HG03457 (cell line): ENCODE measurements at regions not wholly inside any gene's neighbourhood (a gene's known extent, or its start where the extent isn't known, plus 50 kb on each side); places are given as distances from the start of the nearest gene placed in this dataset.
"Not testable (repeated sequence)": the region's sequence is repeated elsewhere in the genome, so short reads cannot be mapped to it uniquely, and the experiment has no call there.

Source experiments
- ATAC-seq: cut with Tn5 transposase; IDR thresholded peaks from one replicate; pipeline ENCODE4 v1.9.1; 2021; ENCODE audit warnings: moderate number of reproducible peaks; ENCODE audit not compliant: unreplicated experiment

DNA sequence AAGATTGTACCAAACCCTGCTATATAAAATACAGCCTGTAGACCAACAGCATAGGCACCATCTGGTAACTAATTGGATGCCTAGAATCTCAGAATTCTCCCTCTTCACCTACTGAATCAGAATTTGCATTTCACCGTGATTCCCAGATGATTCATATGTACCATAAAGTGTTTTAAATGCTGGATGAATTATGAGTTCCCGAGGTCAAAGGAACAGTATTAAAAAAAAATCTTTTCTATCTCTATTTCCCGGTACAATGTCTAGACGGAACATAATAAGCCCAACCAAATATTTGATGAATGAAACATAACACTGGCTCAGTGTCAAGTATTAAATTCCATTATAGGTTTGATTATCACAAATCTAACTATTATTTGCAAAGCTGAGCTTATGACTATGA, 280.0 kb downstream of the ANKRD50 start:
- ATAC-seq = no peak

DNA sequence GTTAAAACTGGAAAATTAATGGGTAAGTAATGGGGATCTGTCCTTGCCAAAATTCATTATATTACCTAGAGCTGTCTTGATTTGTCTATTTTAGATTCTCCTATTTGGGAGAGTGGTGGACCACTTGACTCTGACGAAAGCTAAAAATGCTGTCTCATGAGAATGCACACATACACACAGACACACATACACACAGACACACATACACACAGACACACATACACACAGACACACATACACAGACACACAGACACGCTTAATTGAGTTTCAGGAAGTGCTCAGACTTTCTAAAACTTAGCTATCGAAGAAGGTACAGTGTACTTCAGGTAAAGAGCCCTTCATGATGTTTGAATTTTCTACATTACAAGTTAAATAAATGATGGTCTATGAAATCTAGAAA, 279.5 kb downstream of the ANKRD50 start:
- ATAC-seq = no peak

DNA sequence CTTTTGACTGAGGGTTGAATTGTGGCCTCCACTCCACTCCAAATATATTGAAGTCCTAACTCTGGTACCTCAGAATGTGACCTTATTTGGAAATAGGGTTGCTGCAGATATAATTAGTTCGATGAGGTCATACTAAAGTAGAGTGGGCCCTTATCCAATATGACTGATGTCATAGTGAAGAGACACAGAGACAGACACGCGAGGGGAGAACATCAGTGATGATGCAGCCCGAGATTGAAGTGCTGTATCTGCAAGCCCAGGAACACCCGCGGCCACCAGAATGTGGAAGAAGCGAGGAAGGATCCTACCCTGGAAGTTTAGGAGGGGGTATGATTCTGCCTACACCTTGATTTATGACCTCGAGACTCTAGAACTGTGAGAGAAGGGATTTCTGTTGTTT, 279.0 kb downstream of the ANKRD50 start:
- no peak for ATAC-seq

GRCh38 chr4:124435274-124435950, 277.1 kb downstream of the ANKRD50 start:
- no peak for ATAC-seq

- no peak for ATAC-seq
These were observed 274.6 kb downstream of the ANKRD50 start for GRCh38 chr4:124437853-124438495.

GRCh38 chr4:124445071-124445470, 267.5 kb downstream of the ANKRD50 start:
- no peak for ATAC-seq

GRCh38 chr4:124449881-124450280, 262.7 kb downstream of the ANKRD50 start:
- ATAC-seq = no peak

DNA sequence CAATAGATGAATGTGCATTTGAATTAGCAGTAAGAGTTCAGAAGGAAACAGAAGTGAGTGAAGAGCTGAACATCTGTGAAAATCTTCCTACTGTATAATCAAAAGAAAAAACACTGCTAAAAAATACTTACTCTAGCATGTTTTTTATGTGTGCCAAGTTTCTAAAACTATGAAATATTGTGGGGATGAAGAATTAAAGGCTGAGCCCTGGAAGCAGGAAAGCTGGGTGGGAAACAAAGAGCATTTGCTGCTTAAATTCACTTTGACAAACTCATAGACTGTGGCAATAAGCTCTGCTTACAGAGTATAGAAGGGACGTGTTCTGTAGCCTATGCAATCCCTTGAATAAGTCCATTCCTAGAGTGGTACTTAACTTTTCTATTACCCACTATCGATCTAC, 261.7 kb downstream of the ANKRD50 start:
- no peak for ATAC-seq

DNA sequence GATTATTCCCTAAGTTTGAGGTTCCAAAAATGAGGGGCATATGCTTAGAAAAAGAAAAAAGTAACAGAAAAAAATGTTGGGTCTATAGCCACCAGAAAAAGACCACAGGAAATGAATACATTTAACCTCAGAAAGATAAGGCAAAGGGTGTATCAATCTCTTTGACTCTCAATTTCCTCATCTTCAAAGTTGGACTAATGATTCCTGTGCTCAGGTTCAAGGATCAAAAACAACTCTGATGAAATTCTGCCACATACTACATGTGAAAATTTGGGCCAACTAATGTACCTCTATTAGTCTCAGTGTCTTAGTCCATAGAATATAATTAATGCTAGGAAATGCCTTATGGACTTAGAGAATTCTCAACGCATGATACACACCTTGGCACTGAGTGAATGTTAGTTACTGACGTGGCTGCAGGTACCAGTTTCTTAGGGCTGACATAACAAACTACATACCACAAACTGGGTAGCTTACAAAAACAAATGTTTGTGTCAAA, 257.7 kb downstream of the ANKRD50 start:
- no peak for ATAC-seq

DNA sequence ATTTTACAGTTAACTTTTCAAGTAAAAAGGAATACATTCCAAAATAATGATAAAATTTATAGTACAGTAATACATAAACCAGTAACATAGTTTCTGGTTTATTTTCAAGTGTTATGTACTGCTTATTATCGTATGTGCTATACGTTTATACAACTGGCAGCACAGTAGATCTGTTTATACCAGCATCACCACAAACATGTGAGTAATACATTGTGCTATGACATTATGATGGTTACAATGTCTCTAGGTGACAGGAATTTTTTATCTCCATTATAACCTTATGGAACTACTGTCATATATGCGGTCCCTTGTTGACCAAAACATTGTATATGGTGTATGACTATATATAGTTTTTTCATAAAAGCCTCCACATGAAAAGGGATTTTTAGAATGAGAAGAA, 256.9 kb downstream of the ANKRD50 start:
- no peak for ATAC-seq

DNA sequence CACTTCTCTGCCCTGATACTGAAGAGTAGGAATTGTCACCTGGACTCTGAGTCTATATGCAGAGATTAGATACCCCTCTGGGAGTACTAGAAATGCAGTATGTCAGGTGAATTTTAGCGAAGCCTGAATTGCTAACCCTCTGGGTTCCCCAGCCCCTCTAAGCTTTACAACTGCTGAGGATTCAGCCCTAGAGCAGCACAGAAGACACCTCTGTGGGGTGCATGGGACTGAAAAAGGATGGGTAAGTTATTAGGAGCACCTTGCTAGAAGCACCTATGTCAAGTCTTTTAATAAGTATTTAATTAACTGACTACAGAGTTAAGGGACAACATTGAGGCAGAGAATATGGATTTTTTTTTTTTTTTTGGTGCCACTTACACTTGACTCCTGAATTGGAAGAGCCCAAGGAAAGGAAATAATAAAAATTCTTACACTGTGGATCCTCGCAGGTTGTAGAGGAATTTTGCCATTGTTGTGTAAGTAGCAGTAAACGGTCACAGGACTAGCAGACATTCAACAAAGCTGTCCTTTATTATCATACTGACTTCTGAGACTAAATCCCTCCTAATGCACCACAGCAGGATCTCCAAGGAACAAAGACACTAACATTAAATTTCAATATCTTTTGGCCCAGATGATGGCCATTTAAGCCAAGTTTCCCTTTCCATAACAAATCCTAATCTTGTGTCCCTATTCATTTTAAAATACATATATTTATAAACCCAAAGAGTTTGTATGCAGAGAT, 253.2 kb downstream of the ANKRD50 start:
- ATAC-seq = no peak

GRCh38 chr4:124459941-124460310, 252.6 kb downstream of the ANKRD50 start:
- ATAC-seq = no peak

DNA sequence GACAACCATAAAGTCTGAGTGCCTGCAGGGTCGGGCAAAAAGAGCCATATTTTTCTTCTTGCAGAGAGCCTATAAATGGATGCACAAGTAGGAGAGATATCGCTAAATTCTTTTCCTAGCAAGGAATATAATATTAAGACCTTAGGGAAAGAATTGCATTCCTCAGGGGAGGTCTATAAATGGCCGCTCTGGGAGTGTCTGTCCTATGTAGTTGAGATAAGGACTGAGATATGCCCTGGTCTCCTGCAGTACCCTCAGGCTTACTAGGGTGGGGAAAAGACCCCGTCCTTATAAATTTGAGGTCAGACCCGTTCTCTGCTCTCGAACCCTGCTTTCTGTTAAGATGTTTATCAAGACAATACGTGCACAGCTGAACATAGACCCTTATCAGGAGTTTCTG, 250.9 kb downstream of the ANKRD50 start:
- ATAC-seq = not testable (repeated sequence)

DNA sequence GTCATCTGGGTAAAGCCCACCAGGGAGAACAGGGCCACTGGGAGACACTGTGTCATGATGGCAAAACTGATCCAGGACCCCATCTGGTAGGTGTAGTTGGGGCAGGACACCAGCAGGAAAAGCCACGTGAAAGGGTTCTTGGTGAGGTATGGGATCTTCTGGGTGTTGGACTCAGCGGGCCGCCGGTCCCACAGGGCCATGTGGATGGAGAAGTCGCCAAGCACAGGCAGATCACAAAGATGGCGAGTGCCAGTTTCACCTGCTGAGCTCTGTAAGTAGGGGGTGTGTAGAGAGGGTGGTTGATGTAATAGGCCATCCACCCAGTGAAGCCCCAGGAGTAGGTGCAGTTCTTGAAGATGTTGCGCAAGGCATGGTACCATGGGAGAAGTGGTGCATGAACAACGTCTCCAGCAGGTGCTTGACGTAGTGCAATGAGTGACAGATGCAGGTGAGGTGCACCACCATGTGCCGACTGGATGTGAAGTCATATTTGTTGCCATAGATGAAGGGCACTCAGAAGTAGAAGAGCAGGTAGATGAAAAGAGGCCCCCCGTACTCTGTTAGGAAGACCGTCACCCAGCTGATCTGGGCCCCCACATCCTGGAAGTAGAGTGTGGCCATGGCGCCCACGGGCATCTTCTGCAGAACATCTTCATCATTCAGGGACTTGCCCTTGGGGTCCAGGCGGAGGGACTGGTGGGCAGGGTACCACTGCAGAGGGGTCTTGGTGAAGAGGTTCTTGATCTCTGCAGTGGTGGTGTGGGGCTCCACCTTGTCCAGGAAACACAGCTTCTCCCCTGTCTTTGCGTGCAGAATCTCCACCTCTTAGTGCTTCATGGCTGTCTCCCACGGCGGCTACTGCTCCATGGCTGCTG, 249.3 kb downstream of the ANKRD50 start:
- no peak for ATAC-seq

GRCh38 chr4:124464836-124465235, 247.7 kb downstream of the ANKRD50 start:
- no peak for ATAC-seq

- ATAC-seq = no peak
These were observed 244.2 kb downstream of the ANKRD50 start for GRCh38 chr4:124468360-124468759.

DNA sequence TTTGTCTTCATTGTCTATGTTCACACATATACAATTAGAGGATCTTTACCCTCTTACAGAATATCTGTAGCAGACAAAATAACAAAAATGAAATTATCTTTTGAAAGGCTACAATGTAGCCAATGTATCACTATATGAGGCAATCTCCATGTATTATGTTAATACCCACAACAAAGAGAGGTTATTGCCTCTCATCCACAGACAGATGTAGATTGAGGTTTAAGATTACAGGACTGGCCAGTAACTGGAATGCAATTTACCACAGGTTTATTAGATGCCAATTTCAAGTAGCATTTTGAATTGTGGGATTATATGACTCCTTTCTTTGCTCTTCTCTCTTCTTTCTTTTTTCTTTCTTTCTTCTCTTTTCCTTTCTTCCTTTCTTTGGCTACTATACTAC, 242.6 kb downstream of the ANKRD50 start:
- no peak for ATAC-seq

- ATAC-seq = no peak
These were observed 234.1 kb downstream of the ANKRD50 start for GRCh38 chr4:124478470-124478869.

- ATAC-seq = no peak
These were observed 232.5 kb downstream of the ANKRD50 start for GRCh38 chr4:124480061-124480460.

GRCh38 chr4:124481123-124481522, 231.4 kb downstream of the ANKRD50 start:
- ATAC-seq = no peak
